ENCODE measurements at regions not wholly inside any gene's neighbourhood (a gene's known extent, or its start where the extent isn't known, plus 50 kb on each side); places are given as distances from the start of the nearest gene placed in this dataset.

DNA sequence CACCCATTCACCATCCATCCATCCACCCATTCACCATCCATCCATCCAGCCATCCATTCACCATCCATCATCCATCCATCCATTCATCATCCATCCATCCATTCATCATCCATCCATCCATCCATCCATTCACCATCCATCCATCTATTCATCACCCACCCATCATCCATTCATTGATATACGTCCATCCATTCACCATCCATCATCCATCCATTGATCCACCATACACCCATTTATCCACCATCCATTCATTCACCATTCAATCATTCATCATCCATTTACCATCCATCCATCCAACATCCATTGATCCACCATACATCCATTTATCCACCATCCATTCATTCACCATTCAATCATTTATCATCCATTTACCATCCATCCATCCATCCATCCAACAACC, 111.7 kb downstream of the ABCC12 start:
- ATAC-seq: no peak
- no peak for TF ChIP-seq PATZ1 (CRISPR knock-in tag; IDR thresholded peaks at IDR 0.05; ENCODE audit: borderline replicate concordance)
- TF ChIP-seq OSR1 (CRISPR knock-in tag; IDR thresholded peaks at IDR 0.05): no peak
- TF ChIP-seq, protein P1, sequence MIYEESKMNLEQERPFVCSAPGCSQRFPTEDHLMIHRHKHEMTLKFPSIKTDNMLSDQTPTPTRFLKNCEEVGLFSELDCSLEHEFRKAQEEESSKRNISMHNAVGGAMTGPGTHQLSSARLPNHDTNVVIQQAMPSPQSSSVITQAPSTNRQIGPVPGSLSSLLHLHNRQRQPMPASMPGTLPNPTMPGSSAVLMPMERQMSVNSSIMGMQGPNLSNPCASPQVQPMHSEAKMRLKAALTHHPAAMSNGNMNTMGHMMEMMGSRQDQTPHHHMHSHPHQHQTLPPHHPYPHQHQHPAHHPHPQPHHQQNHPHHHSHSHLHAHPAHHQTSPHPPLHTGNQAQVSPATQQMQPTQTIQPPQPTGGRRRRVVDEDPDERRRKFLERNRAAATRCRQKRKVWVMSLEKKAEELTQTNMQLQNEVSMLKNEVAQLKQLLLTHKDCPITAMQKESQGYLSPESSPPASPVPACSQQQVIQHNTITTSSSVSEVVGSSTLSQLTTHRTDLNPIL (CRISPR knock-in tag; IDR thresholded peaks at IDR 0.05; ENCODE audit: low read depth): no peak
- no peak for TF ChIP-seq ARNTL (CRISPR knock-in tag; IDR thresholded peaks at IDR 0.05; ENCODE audit: borderline replicate concordance, low read depth)
- no peak for TF ChIP-seq ZNF8 (CRISPR knock-in tag; IDR thresholded peaks at IDR 0.05)
- TF ChIP-seq PPARA (CRISPR knock-in tag; IDR thresholded peaks at IDR 0.05; ENCODE audit: borderline replicate concordance): no peak
- TF ChIP-seq TCF4 (CRISPR knock-in tag; IDR thresholded peaks at IDR 0.05; ENCODE audit: borderline replicate concordance): no peak
- no peak for TF ChIP-seq CSDC2 (CRISPR knock-in tag; IDR thresholded peaks at IDR 0.05)
- no peak for TF ChIP-seq POU6F1 (CRISPR knock-in tag; IDR thresholded peaks at IDR 0.05; ENCODE audit: borderline replicate concordance, low read depth)
- TF ChIP-seq BACH2 (CRISPR knock-in tag; IDR thresholded peaks at IDR 0.05; ENCODE audit: borderline replicate concordance): no peak
- no peak for TF ChIP-seq ZFP3 (CRISPR knock-in tag; IDR thresholded peaks at IDR 0.05)
- no peak for TF ChIP-seq RARB (CRISPR knock-in tag; IDR thresholded peaks at IDR 0.05)
- TF ChIP-seq ZC3H10 (CRISPR knock-in tag; IDR thresholded peaks at IDR 0.05): no peak

DNA sequence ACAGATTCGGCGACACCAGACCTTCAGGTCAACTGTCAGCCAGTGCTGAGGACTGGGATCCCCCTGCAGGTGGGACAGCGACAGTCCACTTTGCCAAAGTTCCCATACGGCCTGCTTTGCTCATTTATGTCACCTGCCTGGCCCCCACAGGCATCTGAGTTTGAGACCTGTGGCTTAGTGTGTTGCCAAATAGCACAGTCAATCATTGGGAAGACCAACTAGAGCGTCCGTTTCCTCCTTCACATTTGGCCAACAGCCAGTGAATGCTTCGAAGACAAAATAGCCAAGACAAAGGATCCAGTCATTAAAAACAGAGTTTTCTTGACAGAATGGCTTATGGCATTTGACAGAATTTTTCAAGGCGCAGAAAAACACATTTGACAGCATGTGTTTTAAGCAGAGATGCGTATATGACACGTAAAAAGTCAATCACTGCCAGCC, 113.8 kb downstream of the ABCC12 start:
- TF ChIP-seq PPARA (CRISPR knock-in tag; IDR thresholded peaks at IDR 0.05; ENCODE audit: borderline replicate concordance): no peak
- no peak for TF ChIP-seq TOX (CRISPR knock-in tag; IDR thresholded peaks at IDR 0.05; ENCODE audit: borderline replicate concordance)
- no peak for TF ChIP-seq ZNF8 (CRISPR knock-in tag; IDR thresholded peaks at IDR 0.05)
- no peak for TF ChIP-seq RARB (CRISPR knock-in tag; IDR thresholded peaks at IDR 0.05)
- no peak for TF ChIP-seq ZFP3 (CRISPR knock-in tag; IDR thresholded peaks at IDR 0.05)
- TF ChIP-seq CSRNP3 (CRISPR knock-in tag; IDR thresholded peaks at IDR 0.05): no peak
- TF ChIP-seq, protein P1 (CRISPR knock-in tag; IDR thresholded peaks at IDR 0.05; ENCODE audit: low read depth): no peak
- no peak for TF ChIP-seq ISL1 (CRISPR knock-in tag; IDR thresholded peaks at IDR 0.05)
- no peak for TF ChIP-seq ESRRG (CRISPR knock-in tag; IDR thresholded peaks at IDR 0.05)
- no peak for TF ChIP-seq POU6F1 (CRISPR knock-in tag; IDR thresholded peaks at IDR 0.05; ENCODE audit: borderline replicate concordance, low read depth)
- TF ChIP-seq OSR1 (CRISPR knock-in tag; IDR thresholded peaks at IDR 0.05): no peak
- TF ChIP-seq ZFP30 (CRISPR knock-in tag; IDR thresholded peaks at IDR 0.05): no peak
- TF ChIP-seq ZNF70 (CRISPR knock-in tag; IDR thresholded peaks at IDR 0.05): no peak
- TF ChIP-seq PATZ1 (CRISPR knock-in tag; IDR thresholded peaks at IDR 0.05; ENCODE audit: borderline replicate concordance): no peak
- TF ChIP-seq BACH2 (CRISPR knock-in tag; IDR thresholded peaks at IDR 0.05; ENCODE audit: borderline replicate concordance): no peak
- ATAC-seq: no peak

Measured in SK-N-SH treated with all-trans-retinoic acid at 6 μM for 48 hours (cell line).